ENCODE measurements at regions not wholly inside any gene's neighbourhood (a gene's known extent, or its start where the extent isn't known, plus 50 kb on each side); places are given as distances from the start of the nearest gene placed in this dataset.

DNA sequence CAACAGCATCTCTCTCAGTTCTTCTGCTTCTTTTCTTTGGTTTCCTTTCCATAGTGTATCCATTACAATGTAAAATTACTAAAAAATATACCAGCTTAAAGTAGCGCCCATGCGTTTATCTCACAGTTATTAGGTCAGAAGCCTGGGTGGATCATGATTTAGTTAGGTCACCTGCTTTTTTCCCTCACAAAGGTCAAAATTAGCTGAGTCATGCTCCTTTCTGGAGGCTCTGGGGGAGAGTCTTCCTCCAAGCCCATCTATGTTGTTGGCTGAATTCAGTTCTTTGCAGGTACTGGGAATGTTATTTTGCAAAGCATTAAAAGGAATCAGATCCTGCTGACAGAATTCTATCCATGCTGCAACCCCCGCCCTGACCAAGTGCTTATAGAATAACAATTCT lies 101.6 kb upstream of the TMEM132C start:
- TF ChIP-seq GATA2 (IDR thresholded peaks at IDR 0.05; ENCODE audit: low read depth, low read length) (no peak), GATA3 (IDR thresholded peaks at IDR 0.05; ENCODE audit: low read depth, low read length) (no peak)

All from SH-SY5Y (cell line).